K562 (cell line): ENCODE measurements at regions not wholly inside any gene's neighbourhood (a gene's known extent, or its start where the extent isn't known, plus 50 kb on each side); places are given as distances from the start of the nearest gene placed in this dataset.

Experiments
- ATAC-seq: fragments of 200-7000 bp; cut with Tn5 transposase; 3 replicates; pipeline ENCODE4 v1.9.1; 2020; ENCODE audit warnings: moderate library complexity
- BruUV-seq: library from RNA; stranded (reverse); fragments of 400-500 nt; replicated peaks from 2 replicates; lab custom pipeline; 2021; lab: Mats Ljungman, UMichigan
- CTCF ChIA-PET: fragments of 300-600 bp; formaldehyde crosslinking; extraction: SDS; loops from one replicate; lab custom pipeline; 2021; ENCODE audit warnings: low intra/inter-chr PET ratio; lab: Yijun Ruan, JAX
- POLR2A ChIA-PET: fragments of 300-600, 350-650 bp; sonication (Branson Sonifier 250); formaldehyde crosslinking; extraction: SDS; loops from one replicate; lab custom pipeline; 2021; ENCODE audit warnings: antibody characterized with exemption, inconsistent platforms; lab: Yijun Ruan, JAX
- DNase-seq, 4 experiments: peaks; one replicate each; pipeline versions ENCODE4 v3.0.0 to v3.0.0-alpha.2; 2011 to 2018; ENCODE audit warnings: low spot score in 3 of 4, mixed read lengths in 3 of 4; ENCODE audit errors: extremely low read depth in 1 of 4
- FAIRE-seq: peaks from 2 replicates; lab custom pipeline; 2011; peaks lifted over from hg19 to GRCh38; lab: Jason Lieb, UNC
- H2AFZ ChIP-seq: 2 replicates; pipeline ENCODE4 v1.6.0; 2011; ENCODE audit warnings: low read depth, low read length, control low read depth, inconsistent platforms
- H3K27ac ChIP-seq: fragments of 200-600 bp; 3 replicates; pipeline ENCODE4 v1.8.0; 2011; ENCODE audit warnings: low read depth, mild to moderate bottlenecking, control low read depth, inconsistent platforms, low read length, moderate library complexity, mixed read lengths; ENCODE audit errors: extremely low read depth
- H3K27me3 ChIP-seq, 2 experiments: fragments of 300-600 bp in 1 of 2; 2 replicates in 1 of 2; 3 replicates in 1 of 2; pipeline versions ENCODE4 v1.6.0 to v1.8.0; 2011; ENCODE audit warnings: inconsistent platforms in 2 of 2, low read length in 2 of 2, mild to moderate bottlenecking in 1 of 2, mixed read lengths in 1 of 2, moderate library complexity in 1 of 2; ENCODE audit not compliant: control insufficient read depth in 2 of 2, insufficient read depth in 2 of 2
- H3K36me3 ChIP-seq: fragments of 300-600 bp; 3 replicates; pipeline ENCODE4 v1.8.0; 2011; ENCODE audit warnings: mild to moderate bottlenecking, low read length, inconsistent platforms; ENCODE audit not compliant: control insufficient read depth, insufficient read depth
- H3K4me1 ChIP-seq, 2 experiments: fragments of 200-600 bp in 1 of 2; replicated peaks in 1 of 2; 2 replicates in 1 of 2; 3 replicates in 1 of 2; pipeline versions ENCODE4 v1.5.1 to v1.8.0; 2011; ENCODE audit warnings: inconsistent platforms in 2 of 2, low read length in 2 of 2, mild to moderate bottlenecking in 1 of 2, mixed read lengths in 1 of 2, moderate library complexity in 1 of 2; ENCODE audit not compliant: control insufficient read depth in 2 of 2, insufficient read depth in 2 of 2
- H3K4me2 ChIP-seq: 2 replicates; pipeline ENCODE4 v1.6.1; 2011; ENCODE audit warnings: low read length, control low read depth, inconsistent platforms, mixed read lengths; ENCODE audit not compliant: insufficient read depth
- H3K4me3 ChIP-seq: fragments of 200-600 bp; sonication (generic), shearing (Covaris generic); 2 replicates; pipeline ENCODE4 v1.5.1; 2016; ENCODE audit warnings: control low read depth, inconsistent platforms
- H3K79me2 ChIP-seq: fragments of 200-600 bp; 3 replicates; pipeline ENCODE4 v1.8.0; 2011; ENCODE audit warnings: low read length, inconsistent platforms; ENCODE audit not compliant: control insufficient read depth, insufficient read depth
- H3K9ac ChIP-seq, 2 experiments: 2 replicates each; pipeline versions ENCODE4 v1.6.0 to v1.6.1; 2011; ENCODE audit warnings: low read depth in 2 of 2, low read length in 2 of 2, control low read depth in 1 of 2, inconsistent platforms in 1 of 2, mild to moderate bottlenecking in 1 of 2, mixed read lengths in 1 of 2; ENCODE audit not compliant: insufficient read depth in 1 of 2
- H3K9me1 ChIP-seq: one replicate; pipeline ENCODE4 v1.6.0; 2011; ENCODE audit warnings: inconsistent platforms, mild to moderate bottlenecking, low read length, moderate library complexity; ENCODE audit not compliant: control insufficient read depth, insufficient read depth
- H3K9me3 ChIP-seq: replicated peaks from 2 replicates; pipeline ENCODE4 v1.5.1; 2011; ENCODE audit warnings: low read depth, low read length, inconsistent platforms; ENCODE audit not compliant: control insufficient read depth, insufficient read depth
- H4K20me1 ChIP-seq: replicated peaks from 2 replicates; pipeline ENCODE4 v1.6.1; 2011; ENCODE audit warnings: low read length, inconsistent platforms, mixed read lengths; ENCODE audit not compliant: control insufficient read depth, insufficient read depth
- ARNT ChIP-seq, 2 experiments: fragments of 450-650 bp; IDR thresholded peaks; 2 replicates each; pipeline ENCODE4 v1.6.1; 2016; ENCODE audit warnings: mild to moderate bottlenecking in 1 of 2
- CSDE1 ChIP-seq, 2 experiments: fragments of 450-650 bp; IDR thresholded peaks; 2 replicates each; pipeline ENCODE4 v1.6.1; 2016; ENCODE audit warnings: mild to moderate bottlenecking in 1 of 2
- DIDO1 ChIP-seq: fragments of 450-650 bp; IDR thresholded peaks from 2 replicates; pipeline ENCODE4 v1.6.1; 2016; ENCODE audit warnings: low read depth, missing biosample characterization, missing genetic modification characterization
- DMBX1 ChIP-seq: fragments of 250-450 bp; sonication (Bioruptor Pico); IDR thresholded peaks from 2 replicates; pipeline ENCODE4 v1.8.0; 2022; ENCODE audit warnings: inconsistent platforms, mild to moderate bottlenecking, moderate library complexity, borderline replicate concordance
- HOXB6 ChIP-seq: fragments of 250-450 bp; sonication (Bioruptor Pico); IDR thresholded peaks from 2 replicates; pipeline ENCODE4 v1.5.1; 2022; ENCODE audit warnings: mild to moderate bottlenecking, borderline replicate concordance
- JUN ChIP-seq, 2 experiments: sonication (generic) in 1 of 2; formaldehyde crosslinking in 1 of 2; IDR thresholded peaks; 2 replicates each; pipeline versions ENCODE4 v1.6.1 to v1.8.0; 2012 to 2022; ENCODE audit warnings: borderline replicate concordance in 2 of 2, mild to moderate bottlenecking in 2 of 2, improper control_type of control experiment in 1 of 2, low read depth in 1 of 2, low read length in 1 of 2, missing genetic modification reagents in 1 of 2
- MEIS2 ChIP-seq: fragments of 450-650 bp; IDR thresholded peaks from 2 replicates; pipeline ENCODE4 v1.6.1; 2014; ENCODE audit warnings: mild to moderate bottlenecking; ENCODE audit not compliant: partially characterized antibody
- POLR2A ChIP-seq: fragments of 450-650 bp; conservative IDR thresholded peaks from 2 replicates; pipeline ENCODE4 v1.6.1; 2016
- SNIP1 ChIP-seq: fragments of 450-650 bp; IDR thresholded peaks from 2 replicates; pipeline ENCODE4 v1.7.1; 2017; ENCODE audit warnings: low read depth, mild to moderate bottlenecking
- TEAD1 ChIP-seq, 2 experiments: fragments of 450-650 bp in 1 of 2; sonication (generic) in 1 of 2; formaldehyde crosslinking; IDR thresholded peaks; 2 replicates each; pipeline versions ENCODE4 v1.4.0 to v1.8.0; 2020 to 2022; ENCODE audit warnings: mild to moderate bottlenecking in 2 of 2, missing genetic modification reagents in 1 of 2
- ZNF24 ChIP-seq: fragments of 450-650 bp; IDR thresholded peaks from 2 replicates; pipeline ENCODE4 v1.6.1; 2016
- ZNF77 ChIP-seq: fragments of 250-450 bp; sonication (Bioruptor Pico); IDR thresholded peaks from 2 replicates; pipeline ENCODE4 v1.5.0; 2020
- WGBS: fragments of 100-300 bp; shearing (Covaris generic); methylation state at CpG from one replicate; pipeline ENCODE4 v1.1.6; 2016; ENCODE audit warnings: low coverage, mixed read lengths; ENCODE audit not compliant: insufficient coverage; ENCODE audit errors: missing lambda C conversion rate; 5-methylcytosine and 5-hydroxymethylcytosine counted together
- in situ Hi-C: fragments of 300-500 bp; cut with MboI; formaldehyde crosslinking; loops from 4 replicates; pipeline ENCODE4 v1.15.0; 2018; ENCODE audit warnings: inconsistent platforms, mixed read lengths
- intact Hi-C: fragments of 100-400 bp; cut with micrococcal nuclease; formaldehyde crosslinking; loops from 2 replicates; pipeline ENCODE4 v1.14.2; 2022
- TF ChIP-seq, protein P1 (sequence below), 2 experiments: IDR thresholded peaks in 1 of 2; conservative IDR thresholded peaks in 1 of 2; 2 replicates each; pipeline ENCODE4 v1.6.1; 2016; ENCODE audit warnings: low read depth in 2 of 2, mild to moderate bottlenecking in 1 of 2, missing compliant biosample characterization in 1 of 2, missing genetic modification characterization in 1 of 2, moderate library complexity in 1 of 2
- TF ChIP-seq, protein P2 (sequence below): fragments of 450-650 bp; formaldehyde crosslinking; IDR thresholded peaks from 2 replicates; pipeline ENCODE4 v1.4.0; 2020; ENCODE audit warnings: mild to moderate bottlenecking, mixed read lengths
- TF ChIP-seq, protein P3 (sequence below): sonication (generic); formaldehyde crosslinking; IDR thresholded peaks from 2 replicates; pipeline ENCODE4 v1.8.0; 2022; ENCODE audit warnings: missing genetic modification reagents, mild to moderate bottlenecking, moderate library complexity, borderline replicate concordance
- TF ChIP-seq, protein P4 (sequence below): fragments of 250-450 bp; sonication (Bioruptor Pico); IDR thresholded peaks from 2 replicates; pipeline ENCODE4 v1.8.0; 2021; ENCODE audit warnings: moderate library complexity, mild to moderate bottlenecking, inconsistent platforms

DNA sequence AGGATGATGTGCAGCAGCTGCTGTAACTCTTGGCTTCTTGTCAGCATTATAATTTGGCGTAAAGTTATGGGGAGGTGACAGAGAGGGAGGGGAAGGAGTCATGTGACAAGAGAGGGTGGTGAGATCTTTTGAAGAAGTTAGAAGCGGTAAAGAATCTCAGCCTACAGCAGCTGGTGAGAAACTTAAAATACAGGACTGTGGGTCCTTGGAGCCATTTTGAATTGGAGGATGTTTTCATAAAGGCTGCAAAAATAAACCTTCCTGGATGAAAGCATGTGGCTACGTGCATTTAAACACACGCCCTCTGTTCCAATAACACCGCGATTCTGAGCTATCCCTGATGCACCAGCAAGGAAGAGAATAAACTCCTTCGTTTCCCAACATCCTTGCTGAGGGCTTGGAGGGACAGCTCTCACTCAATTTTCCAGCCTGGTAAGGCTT lies 133.7 kb downstream of the TMEM30B start (continued):
- TF ChIP-seq, protein P1, sequence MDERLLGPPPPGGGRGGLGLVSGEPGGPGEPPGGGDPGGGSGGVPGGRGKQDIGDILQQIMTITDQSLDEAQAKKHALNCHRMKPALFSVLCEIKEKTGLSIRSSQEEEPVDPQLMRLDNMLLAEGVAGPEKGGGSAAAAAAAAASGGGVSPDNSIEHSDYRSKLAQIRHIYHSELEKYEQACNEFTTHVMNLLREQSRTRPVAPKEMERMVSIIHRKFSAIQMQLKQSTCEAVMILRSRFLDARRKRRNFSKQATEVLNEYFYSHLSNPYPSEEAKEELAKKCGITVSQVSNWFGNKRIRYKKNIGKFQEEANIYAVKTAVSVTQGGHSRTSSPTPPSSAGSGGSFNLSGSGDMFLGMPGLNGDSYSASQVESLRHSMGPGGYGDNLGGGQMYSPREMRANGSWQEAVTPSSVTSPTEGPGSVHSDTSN (CRISPR knock-in tag; IDR thresholded peaks at IDR 0.05; ENCODE audit: low read depth): no peak
- TF ChIP-seq, protein P1 (tag; conservative IDR thresholded peaks at IDR 0.05; ENCODE audit: low read depth): 0 out of 2 replicates have a peak, but pooled peaks have one; percentile 25
- TF ChIP-seq, protein P2, sequence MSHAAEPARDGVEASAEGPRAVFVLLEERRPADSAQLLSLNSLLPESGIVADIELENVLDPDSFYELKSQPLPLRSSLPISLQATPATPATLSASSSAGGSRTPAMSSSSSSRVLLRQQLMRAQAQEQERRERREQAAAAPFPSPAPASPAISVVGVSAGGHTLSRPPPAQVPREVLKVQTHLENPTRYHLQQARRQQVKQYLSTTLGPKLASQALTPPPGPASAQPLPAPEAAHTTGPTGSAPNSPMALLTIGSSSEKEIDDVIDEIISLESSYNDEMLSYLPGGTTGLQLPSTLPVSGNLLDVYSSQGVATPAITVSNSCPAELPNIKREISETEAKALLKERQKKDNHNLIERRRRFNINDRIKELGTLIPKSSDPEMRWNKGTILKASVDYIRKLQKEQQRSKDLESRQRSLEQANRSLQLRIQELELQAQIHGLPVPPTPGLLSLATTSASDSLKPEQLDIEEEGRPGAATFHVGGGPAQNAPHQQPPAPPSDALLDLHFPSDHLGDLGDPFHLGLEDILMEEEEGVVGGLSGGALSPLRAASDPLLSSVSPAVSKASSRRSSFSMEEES (CRISPR knock-in tag): peak; percentile 75
- TF ChIP-seq CSDE1 (IDR thresholded peaks at IDR 0.05): no peak

DNA sequence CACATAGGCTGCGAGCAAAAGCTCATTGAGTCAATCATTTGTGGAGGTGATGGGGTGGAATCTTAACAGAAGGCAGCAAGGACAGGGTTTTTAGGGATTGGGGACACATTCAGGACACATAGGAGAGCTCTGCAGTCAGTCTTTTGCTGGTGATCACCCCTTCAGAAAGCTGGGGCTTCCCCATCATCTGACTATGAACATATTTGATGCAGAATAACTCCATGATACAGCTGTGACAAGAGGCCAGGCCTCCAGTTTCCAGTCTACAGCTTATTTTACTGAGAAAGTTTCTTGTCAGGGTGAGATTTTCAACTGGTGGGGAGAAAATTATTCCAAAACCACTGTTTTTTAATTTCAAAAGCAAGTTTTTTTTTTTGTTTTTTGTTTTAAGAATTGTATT lies 134.2 kb downstream of the TMEM30B start:
- Histone ChIP-seq H3K4me3 (no peak overlapping the region), H3K9me3 (peaks cover 2% of the 10 kb centered on the region; the same call in 1 of the 2 replicates), H3K4me2 (no peak overlapping the region), H3K9ac (no peak overlapping the region), H4K20me1 (no peaks in the 10 kb centered on the region), H3K36me3 (no peaks in the 10 kb centered on the region), H3K79me2 (no peaks in the 10 kb centered on the region), H3K4me1 (no peaks in the 10 kb centered on the region; a peak in 1 of 5 replicates), H3K27ac (no peak overlapping the region), H2AFZ (no peak overlapping the region), H3K9me1 (no peaks in the 10 kb centered on the region), H3K27me3 (no peaks in the 10 kb centered on the region; a peak in 1 of 5 replicates)
- ATAC-seq (no peak), DNase-seq (no peak), FAIRE-seq (no peak)
- ChIA-PET POLR2A (no interaction called here), CTCF (no interaction called here)
- in situ Hi-C loops: no loop called here
- TF ChIP-seq, protein P3, sequence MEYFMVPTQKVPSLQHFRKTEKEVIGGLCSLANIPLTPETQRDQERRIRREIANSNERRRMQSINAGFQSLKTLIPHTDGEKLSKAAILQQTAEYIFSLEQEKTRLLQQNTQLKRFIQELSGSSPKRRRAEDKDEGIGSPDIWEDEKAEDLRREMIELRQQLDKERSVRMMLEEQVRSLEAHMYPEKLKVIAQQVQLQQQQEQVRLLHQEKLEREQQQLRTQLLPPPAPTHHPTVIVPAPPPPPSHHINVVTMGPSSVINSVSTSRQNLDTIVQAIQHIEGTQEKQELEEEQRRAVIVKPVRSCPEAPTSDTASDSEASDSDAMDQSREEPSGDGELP: no peak
- TF ChIP-seq ZNF24: no peak
- TF ChIP-seq DMBX1 (CRISPR knock-in tag): no peak
- no peak for TF ChIP-seq MEIS2
- no peak for TF ChIP-seq TEAD1 (CRISPR knock-in tag; IDR thresholded peaks at IDR 0.05)
- TF ChIP-seq DIDO1: no peak
- no peak for TF ChIP-seq HOXB6
- no peak for TF ChIP-seq POLR2A
- TF ChIP-seq SNIP1: no peak
- TF ChIP-seq JUN (IDR thresholded peaks at IDR 0.05; ENCODE audit: borderline replicate concordance, low read depth, low read length): no peak
- no peak for TF ChIP-seq JUN (CRISPR knock-in tag; IDR thresholded peaks at IDR 0.05; ENCODE audit: borderline replicate concordance)
- TF ChIP-seq, protein P4, sequence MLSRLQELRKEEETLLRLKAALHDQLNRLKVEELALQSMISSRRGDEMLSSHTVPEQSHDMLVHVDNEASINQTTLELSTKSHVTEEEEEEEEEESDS (CRISPR knock-in tag): no peak
- no peak for TF ChIP-seq ZNF77 (CRISPR knock-in tag)
- TF ChIP-seq ARNT (IDR thresholded peaks at IDR 0.05): no peak
- intact Hi-C loops: no loop called here
- BruUV-seq: no TSS peak
- 8% methylated on average over 1 of the region's 1 CpG for WGBS
